AML-193 (cell line): ENCODE measurements at regions not wholly inside any gene's neighbourhood (a gene's known extent, or its start where the extent isn't known, plus 50 kb on each side); places are given as distances from the start of the nearest gene placed in this dataset.

ENCODE experiments used
- DNase-seq, 2 experiments: peaks; one replicate each; lab custom pipeline; 2025; lab: John Stamatoyannopoulos, UW

DNA sequence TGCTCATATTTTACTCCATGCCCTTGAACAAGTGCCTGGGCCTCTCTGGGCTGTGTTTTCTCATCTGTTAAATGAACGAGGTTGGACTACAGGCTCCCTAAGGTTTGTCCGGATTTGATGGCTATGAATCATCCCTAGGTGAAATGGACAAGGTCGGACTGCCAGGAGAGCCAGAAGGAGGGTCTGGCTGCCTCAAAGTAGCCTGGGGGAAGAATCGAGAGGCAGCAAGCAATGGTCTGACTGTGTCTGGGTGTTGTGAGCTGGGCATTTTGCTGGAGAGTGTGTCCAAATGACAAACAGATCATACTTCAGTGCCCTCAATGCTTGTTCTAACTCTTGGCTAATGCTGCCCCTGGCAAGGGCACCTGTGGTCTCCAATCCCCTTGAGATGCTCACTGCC, 730.9 kb downstream of the PTPRU start:
- no peak for DNase-seq

DNA sequence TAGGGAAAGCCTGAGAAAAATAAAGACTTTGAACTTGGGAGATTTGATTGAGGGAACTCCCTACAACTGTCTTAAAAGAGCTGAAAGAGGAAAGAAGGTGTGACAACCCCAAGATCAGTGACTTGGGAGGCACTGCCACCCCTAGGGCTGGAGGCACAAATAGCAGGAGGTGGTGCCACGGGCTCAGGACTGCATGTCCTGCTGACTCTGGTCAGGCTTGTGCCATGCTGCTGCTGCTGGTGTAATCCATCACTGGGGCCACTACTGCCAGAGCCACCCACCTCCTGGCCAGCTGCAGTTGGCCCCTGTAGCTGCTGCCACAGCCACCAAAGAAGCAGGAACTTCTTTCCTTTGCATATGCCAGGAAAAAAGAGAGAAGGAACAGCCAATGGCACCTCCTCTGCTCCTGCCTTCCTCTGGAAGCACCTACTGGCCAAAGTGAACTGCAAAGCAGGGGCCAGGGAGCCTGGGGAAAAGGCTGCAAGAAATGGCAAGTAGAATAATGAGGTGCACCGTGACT, 730.3 kb downstream of the PTPRU start:
- DNase-seq, result no peak

DNA sequence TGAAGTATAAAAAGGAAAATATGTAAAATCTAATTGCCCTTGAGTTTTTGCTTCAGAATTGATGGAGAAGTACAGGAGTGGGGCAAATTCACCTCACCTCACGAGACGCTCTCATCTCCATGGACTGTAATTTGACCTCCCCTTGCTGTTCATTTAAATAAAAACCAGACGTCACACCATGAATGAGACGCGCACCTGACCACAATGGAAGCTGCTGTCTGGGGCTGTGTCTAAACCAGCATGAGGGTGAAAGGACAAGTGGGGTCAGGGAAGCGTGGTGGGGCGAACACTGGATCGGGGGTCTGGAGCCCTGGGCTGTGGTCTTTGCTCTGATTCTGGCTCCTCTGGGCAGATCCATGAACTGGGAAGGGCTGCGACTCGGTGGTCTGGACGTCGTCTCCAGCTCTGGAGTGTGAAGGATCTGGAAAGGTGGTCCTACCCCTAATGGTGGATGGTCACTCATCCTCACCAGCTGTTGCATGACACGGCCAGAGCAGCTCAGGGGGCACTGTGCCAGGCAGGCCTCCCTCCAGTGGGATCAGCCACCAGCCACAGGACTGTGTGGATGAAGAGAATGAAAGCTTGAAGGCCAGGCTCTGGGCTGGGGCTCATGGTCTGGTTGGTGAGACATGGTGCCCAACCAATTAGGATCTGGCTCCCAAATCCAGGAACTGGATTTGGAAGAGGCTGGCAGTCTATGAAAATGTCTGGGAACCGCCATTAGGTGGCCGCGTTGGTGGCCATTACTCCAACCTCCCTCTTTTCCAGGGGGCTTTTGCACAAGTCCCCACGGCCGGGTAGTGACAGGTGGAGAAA, 728.6 kb downstream of the PTPRU start:
- no peak for DNase-seq

- no peak for DNase-seq
These were observed 727.6 kb downstream of the PTPRU start for GRCh38 chr1:29963946-29964345.

DNA sequence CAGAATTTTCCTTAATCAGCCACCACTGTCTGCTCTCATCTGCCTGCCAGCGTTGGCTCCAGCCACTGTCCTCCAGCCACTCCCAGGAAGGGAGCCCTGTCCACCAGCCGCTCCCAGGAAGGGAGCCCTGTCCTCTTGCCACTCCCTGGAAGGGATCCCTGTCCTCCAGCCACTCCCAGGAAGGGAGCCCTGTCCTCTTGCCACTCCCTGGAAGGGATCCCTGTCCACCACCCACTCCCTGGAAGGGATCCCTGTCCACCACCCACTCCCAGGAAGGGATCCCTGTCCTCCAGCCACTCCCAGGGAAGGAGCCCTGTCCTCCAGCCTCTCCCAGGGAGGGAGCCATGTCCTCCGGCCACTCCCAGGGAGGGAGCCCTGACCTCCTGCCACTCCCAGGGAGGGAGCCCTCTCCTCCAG, 726.5 kb downstream of the PTPRU start:
- DNase-seq, result no peak

DNA sequence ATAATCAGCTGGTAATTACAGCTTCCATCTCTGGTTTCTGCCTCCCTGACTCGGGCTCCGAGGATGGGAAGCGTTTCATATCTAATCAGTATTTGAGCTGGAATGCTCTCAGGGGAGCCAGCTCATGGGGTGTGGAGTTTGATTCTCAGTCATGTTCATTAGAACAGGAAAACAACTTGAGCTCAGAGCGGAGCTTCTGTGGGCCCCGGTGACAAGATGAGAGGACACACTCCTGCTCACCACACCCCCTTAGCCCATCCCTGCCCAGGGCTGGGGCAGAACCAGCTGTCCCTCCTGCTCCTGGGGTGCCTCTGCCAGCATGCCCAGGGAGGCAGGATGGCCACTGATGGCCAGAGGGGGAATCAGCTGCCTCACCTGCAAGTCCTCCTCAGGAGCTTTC, 726.0 kb downstream of the PTPRU start:
- DNase-seq, result no peak

DNA sequence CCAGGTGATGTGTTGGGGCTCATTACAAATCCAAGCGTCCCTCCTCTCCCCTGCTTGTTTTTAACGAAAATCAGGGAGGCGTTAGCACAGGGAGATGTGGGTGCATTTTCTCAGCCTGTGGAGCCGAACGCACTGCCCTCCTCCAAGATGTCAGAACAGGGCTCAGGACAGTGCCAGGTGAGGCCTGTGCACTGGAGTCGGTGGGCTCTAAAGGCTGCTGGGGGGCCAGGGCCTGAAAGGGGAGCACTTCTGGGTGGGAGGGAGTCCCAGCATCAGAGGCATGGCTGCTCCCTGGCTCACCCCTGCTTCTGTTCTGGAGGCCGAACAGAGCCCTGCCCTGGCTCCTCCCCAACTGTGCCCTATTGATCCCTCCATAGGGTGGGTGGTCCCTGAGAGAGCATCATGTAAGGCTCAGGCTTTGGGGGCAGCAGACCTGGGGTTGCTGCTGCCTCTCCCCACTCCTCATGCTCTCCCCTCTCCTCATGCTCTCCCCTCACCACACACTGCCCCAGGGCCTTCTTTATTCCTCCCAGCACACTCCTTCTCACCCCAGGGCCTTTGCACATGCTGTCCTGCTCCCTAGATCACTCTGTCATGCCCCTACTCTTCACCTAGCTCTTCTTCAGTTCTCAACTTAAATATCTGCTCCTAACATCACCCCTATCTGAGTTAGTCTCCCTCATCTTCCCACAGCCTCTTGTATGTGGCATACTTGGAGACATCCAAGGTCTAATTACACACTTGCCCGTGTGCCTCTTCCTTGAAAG, 725.2 kb downstream of the PTPRU start:
- no peak for DNase-seq

DNA sequence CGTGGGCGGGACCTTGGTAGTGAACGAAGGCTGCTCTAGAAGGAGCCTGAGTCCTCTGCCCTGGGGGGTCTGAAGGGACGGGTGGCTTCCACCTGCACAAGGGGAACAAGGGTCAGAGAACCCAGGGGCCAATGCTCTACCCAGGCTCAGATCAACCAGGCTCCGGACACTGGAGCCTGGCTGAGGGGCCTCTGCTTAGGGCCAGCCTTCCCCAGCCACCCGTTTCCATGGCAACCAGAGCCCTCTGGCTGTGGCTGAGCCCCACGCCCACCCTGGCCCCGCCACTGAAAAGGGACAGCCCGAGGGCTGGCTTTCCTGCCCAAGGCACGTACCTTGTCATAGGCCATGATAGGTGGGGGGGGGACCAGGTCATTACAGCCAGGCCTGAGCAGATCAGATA, 724.6 kb downstream of the PTPRU start:
- DNase-seq, result no peak

GRCh38 chr1:29960156-29960755, 723.9 kb downstream of the PTPRU start:
- DNase-seq, result no peak

DNA sequence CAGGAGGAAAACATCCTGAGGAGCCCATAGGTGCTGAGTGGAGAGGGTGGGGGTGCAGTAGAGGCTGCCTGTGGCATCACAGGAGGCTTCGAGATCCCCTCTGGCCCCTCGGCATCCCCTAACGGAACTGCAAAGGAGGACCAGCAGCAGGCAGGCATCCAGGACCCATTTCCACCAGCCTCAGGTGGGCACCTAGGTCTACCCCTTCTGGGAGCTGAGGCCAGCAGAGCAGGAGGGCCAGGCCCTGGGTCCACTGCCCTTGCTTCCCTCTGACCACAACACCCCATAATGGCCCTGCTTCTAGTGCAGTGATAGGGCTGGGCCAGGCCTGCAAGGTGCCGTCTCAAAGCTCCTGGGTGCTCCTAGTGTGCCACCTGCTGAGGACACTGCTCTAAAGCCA, 723.0 kb downstream of the PTPRU start:
- DNase-seq, result no peak

- no peak for DNase-seq
These were observed 721.9 kb downstream of the PTPRU start for GRCh38 chr1:29958271-29958670.

DNA sequence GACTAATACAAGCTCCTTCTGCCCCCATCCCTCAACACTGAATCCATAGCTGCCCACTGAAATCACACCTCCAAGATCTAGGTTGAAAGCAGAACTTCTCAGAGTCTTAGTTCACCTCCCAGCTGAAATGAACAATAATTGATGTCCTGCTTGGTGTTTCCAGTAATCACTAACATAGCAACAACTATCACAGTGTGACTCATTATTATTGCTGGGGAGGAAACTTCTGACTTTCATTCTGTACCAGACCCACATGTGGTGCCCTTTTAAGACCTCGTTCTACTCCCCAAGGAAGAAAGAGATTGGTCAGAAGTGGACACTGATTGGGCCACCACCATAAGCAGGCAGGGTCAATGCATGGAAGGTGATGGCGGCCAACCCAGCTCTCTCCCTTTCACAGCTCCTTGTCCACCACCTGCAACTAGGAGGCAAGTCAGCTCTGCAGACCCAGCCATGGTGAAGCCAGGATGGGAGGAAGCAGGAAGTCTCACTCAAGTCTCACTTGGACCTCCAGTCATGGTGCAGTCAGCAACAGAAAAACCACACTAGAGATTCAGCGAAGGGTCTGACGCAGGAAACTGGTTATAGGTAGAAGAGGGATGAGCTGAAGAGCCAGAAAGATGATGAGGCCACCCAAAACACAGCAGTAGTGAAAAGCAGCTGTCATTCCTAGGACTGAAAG, 720.2 kb downstream of the PTPRU start:
- DNase-seq, result no peak

DNA sequence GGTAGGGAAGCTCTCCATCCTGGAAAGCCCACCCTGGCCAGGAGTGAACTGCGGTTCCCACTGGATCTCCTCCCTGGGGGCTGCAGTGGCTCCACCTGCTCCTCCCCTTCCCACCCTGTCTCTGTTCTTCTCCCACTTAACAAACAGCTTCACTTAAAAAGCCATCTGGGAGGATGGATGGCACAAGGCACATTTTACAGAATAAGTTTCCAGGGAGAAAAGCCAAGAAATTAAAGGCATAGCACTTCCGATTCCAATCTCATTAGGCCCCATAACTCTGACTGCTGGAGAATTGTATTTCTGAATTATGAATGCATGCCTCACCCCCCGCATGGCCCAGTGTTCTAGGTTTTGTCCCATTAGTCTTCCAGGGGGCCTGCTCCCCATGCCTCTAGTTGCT, 718.3 kb downstream of the PTPRU start:
- no peak for DNase-seq

GRCh38 chr1:29953961-29954360, 717.6 kb downstream of the PTPRU start:
- DNase-seq, result no peak

GRCh38 chr1:29949676-29950075, 713.4 kb downstream of the PTPRU start:
- DNase-seq, result no peak

DNA sequence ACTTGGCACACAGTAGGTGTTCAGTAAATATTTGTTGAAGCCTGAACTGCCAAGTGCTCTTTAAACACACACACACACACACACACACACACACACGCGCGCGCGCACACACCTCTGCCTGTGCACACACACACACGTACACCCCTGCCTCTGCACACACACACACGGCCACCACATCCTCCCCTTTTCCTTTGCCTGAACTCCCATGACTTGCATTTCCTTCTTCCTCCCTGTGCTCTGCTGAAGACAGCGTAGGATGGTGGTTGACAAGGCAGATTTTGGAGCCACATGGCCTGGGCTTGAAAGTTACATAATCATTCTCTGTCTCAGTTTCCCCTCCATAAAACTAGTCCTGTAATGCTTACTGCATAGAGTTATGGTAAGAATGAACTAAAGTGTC, 712.3 kb downstream of the PTPRU start:
- DNase-seq, result no peak

DNA sequence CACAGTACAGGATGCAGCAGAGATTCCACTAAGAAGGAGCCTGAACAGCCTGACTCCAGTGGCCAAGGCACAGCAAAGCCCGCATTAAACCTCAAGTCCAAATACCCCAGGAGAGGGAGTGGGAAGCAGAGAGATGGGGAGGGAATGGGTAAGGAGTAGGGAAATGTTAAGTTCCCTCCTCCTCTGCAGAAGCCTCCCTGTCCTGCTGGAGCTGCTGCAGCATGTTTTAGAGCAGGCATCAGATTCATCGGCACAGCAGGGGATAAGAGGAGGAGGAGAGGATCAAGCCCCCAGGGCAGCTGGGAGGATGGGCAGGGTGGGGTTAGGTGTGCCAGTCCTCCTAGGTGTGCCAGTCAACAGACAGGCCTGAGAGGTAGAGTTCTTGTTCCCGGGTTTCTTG, 709.7 kb downstream of the PTPRU start:
- no peak for DNase-seq

DNA sequence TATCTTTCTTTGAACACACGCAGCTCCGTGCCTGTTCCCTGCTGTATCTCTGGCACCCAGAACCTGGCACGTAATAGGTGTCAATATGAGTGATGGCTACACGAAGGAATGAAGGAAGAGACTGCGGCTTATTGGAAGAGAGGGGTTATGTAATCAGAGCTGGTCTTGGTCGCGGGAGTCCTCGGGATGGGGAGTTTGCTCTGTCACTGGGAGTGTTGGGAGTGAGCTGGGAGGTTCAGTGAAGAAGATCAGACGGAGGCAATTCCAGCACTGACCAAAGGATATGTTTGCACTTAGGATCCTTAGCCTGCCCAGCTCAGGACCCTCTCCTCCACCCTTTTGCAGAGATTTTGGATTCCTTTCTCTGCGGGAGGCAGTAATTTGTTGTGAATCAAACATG, 709.1 kb downstream of the PTPRU start:
- DNase-seq, result no peak

DNA sequence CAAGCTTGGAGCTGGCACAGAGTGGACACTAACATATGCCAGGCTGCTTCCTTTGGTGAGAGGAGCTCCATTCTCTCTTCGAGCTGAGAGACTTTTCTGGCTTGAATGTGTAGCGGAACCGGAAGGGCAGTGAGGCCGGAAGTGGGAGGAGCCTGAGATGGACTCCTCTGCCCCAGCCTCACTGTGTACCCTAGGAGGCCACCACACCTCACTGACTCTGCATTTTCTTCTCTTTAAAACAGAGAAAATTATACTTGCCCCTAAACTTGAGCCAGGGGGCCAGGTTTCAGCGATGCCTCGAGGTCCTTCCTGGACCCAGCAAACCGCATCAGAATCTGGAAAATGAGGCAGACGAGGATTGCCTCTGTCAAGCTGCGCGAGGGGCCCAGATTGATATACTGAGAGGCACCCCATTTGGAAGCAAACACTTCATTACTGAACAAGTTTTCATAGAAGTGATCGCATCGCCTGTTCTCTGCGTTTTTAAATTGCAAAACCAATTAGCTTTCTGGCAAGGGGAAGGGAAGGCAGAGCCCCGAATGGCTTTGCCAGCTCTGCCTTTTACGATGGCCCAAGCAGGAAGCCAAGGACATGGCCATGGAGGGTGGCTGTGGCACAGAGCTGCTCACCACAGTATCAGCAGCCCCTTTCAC, 708.1 kb downstream of the PTPRU start:
- no peak for DNase-seq

DNA sequence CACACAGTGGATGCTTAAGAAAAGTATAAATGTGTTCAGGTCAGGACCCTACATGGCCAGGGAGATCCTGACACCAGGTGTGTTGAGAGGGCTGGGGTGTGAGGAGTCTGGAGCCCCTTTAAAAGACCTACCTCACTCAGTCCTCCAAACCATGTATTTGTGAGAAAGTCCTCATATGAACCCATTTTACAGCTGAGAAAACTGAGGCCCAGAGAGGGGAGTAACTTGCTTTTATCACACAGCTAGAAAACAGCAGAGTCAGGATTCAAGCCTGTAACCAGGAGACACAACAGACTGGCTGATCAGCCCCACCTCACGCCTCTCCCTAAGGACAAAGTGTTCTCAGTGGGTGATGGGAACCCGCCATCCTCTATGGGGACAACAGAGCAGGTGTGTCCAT, 706.7 kb downstream of the PTPRU start:
- no peak for DNase-seq

DNA sequence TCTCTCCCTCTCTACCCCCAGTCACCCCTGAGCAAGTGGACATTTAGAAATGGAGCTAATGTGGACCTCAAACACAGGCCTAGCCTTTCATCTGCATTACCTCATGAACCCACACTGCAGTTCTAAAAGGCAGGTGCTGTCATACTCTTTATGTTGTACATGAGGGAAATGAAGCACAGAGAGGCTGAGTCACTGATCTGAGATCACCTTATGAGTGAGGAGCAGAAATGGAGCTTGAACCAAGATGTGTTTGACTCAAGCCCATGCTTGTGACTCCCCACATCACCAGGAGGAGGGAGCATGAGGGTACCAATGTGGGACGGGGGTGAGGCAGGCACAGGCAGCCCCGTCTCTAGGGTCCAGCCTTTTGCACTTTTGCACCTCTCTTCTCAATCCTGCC, 702.8 kb downstream of the PTPRU start:
- DNase-seq, result no peak

DNA sequence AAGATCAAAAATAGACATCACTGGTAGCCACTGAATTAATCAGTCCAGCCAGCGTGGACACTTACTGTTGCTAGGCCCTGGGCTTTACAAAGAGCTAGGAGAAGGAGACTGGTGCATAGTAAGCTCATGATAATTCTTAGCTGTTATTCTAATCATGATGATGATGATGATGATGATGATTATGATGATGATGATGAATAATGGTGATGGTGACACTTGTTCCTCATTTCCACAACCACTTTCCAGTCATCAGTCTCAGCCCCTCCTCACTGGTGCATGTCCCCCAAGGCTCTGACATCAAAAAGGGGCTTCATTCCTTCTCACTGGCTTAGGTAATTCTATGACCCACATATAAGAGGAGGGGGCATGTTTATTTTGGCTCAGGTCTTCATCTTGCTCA, 701.0 kb downstream of the PTPRU start:
- DNase-seq, result no peak
